Testis (tissue), 2 donors: ENCODE measurements at regions not wholly inside any gene's neighbourhood (a gene's known extent, or its start where the extent isn't known, plus 50 kb on each side); places are given as distances from the start of the nearest gene placed in this dataset.

ENCODE experiments used
- CTCF ChIP-seq, 3 experiments: fragments of 450-650 bp in 2 of 3; fragments of 200-600 bp in 1 of 3; sonication (generic) in 1 of 3; IDR thresholded peaks; one replicate each; pipeline ENCODE4 v1.5.1; 2016 to 2019; ENCODE audit warnings: antibody characterized with exemption in 3 of 3, mild to moderate bottlenecking in 2 of 3, moderate library complexity in 1 of 3
- POLR2A ChIP-seq: fragments of 450-650 bp; IDR thresholded peaks from one replicate; pipeline ENCODE4 v1.6.1; 2017; ENCODE audit warnings: antibody characterized with exemption, mild to moderate bottlenecking, moderate library complexity

DNA sequence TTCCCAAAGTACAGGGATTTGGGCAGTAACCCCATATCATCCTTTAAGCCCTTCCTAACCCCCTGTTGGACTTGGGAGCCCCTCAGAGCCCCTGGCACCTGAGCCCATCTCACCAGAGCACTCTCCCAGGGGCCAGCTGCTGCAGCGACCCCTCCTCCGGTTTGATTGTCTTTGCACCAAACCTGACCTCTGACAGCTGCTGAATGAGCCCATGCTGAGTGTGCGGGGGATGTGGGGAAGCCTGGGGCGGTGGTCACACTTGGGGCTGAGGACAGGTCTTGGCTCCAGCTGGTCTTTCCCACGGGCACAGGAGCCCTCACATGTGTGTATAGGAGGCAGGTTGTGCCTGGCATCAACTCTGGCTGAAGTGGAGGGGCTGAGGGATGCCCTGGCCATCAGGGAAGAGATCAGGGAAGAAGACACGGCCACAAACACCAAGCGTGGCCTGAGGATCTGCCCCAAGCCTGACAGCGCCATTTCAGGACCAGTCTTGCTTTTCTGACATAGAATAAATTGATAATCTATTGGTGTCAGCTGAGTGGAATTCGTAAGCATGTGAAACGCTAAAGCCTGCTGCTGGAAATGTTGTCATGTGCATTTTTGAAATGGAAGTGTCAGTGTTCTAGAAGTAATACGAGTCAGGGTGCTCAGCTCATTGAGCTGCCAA is 102.4 kb downstream of the ACKR3 start:
- no peak for TF ChIP-seq CTCF (IDR thresholded peaks at IDR 0.05)
- TF ChIP-seq POLR2A, result no peak
